IgD-negative memory B cell (primary cell): ENCODE measurements at regions not wholly inside any gene's neighbourhood (a gene's known extent, or its start where the extent isn't known, plus 50 kb on each side); places are given as distances from the start of the nearest gene placed in this dataset.
"Not testable (repeated sequence)": the region's sequence is repeated elsewhere in the genome, so short reads cannot be mapped to it uniquely, and the experiment has no call there.

Experiments used
- H3K27ac Mint-ChIP-seq, 3 donors: one replicate each; pipeline ENCODE4 v1.8.0; 2020 to 2022; ENCODE audit warnings: mild to moderate bottlenecking in 3 of 3, mixed read lengths in 3 of 3, moderate library complexity in 1 of 3
- H3K27me3 Mint-ChIP-seq: one replicate; pipeline ENCODE4 v1.8.0; 2021; ENCODE audit warnings: mixed read lengths
- H3K36me3 Mint-ChIP-seq: one replicate; pipeline ENCODE4 v1.8.0; 2020; ENCODE audit warnings: mild to moderate bottlenecking, mixed read lengths
- H3K4me1 Mint-ChIP-seq, 3 donors: one replicate each; pipeline ENCODE4 v1.8.0; 2020 to 2022; ENCODE audit warnings: mixed read lengths in 3 of 3, mild to moderate bottlenecking in 1 of 3
- H3K4me3 Mint-ChIP-seq, 4 donors: one replicate each; pipeline ENCODE4 v1.8.0; 2020 to 2022; ENCODE audit warnings: mild to moderate bottlenecking in 4 of 4, mixed read lengths in 4 of 4, moderate library complexity in 3 of 4
- H3K9me3 Mint-ChIP-seq, 3 donors: one replicate each; pipeline ENCODE4 v1.8.0; 2020 to 2021; ENCODE audit warnings: mixed read lengths in 3 of 3, mild to moderate bottlenecking in 1 of 3

DNA sequence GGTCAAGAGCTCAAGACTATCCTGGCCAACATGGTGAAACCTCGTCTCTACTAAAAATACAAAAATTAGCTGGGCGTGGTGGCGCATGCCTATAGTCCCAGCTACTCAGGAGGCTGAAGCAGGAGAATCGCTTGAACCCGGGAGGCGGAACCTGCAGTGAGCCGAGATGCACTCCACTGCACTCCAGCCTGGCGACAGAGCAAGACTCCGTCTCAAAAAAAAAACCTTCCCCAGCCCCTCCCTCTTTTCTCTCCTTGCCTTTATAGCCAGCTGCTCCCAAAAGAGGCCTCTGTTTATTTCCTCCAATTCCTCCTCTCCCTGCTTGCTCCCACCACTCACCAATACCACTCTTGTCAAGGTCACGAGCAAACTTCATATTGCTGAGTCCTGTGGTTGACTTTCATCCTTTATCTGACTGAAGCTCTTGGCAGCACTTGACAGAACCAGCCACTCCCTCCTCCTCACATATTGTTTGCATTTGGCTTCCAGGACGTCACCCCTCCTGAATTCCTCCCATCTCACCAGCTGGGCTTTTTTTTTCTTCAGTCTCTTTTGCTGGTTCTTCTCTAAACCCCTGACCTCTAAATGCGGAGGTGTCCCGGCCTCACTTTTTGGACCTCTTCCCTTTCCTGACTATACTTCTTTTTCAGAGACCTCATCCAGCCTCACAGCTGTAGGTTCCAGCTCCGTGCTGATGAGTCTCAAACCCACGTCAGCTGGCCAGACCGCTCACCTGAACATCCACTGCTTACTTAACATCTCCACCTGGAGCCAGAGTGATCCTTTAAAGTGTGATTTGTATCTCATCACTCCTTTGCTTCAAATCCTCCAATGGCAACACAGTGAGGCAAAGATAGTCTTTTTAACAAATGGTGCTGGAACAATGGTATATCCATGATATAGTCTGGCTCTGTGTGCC is 84.6 kb upstream of the CAB39 start:
- no peaks in the 10 kb centered on the region for H3K27me3 Mint-ChIP-seq
- H3K27ac Mint-ChIP-seq, result no peak overlapping the region
- H3K9me3 Mint-ChIP-seq, result peaks cover 0 to 4% (median 0%) of the 10 kb centered on the region in 3 donors
- H3K4me1 Mint-ChIP-seq, result peaks cover 0 to 6% (median 1%) of the 10 kb centered on the region in 3 donors
- no peaks in the 10 kb centered on the region for H3K36me3 Mint-ChIP-seq
- no peak overlapping the region for H3K4me3 Mint-ChIP-seq

DNA sequence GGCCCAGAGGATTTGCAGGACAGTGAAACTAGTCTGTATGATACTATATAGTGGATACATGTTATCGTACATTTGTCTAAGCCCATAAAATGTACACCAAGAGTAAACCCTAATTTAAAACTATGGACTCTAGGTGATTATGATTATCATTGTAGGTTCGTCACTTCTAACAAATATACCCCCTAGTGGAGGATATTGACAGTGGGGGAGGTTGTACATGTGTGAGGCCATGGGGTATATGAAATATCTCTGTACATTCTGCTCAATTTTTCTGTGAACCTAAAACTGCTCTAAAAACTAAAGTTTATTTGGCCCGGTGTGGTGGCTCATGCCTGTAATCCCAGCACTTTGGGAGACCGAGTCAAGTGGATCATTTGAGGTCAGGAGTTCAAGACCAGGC is 81.2 kb upstream of the CAB39 start:
- H3K27ac Mint-ChIP-seq, result no peak overlapping the region
- H3K27me3 Mint-ChIP-seq, result no peaks in the 10 kb centered on the region
- H3K4me3 Mint-ChIP-seq, result no peak overlapping the region
- H3K4me1 Mint-ChIP-seq, result peaks cover 0 to 4% (median 3%) of the 10 kb centered on the region in 3 donors
- no peaks in the 10 kb centered on the region for H3K9me3 Mint-ChIP-seq
- H3K36me3 Mint-ChIP-seq, result no peaks in the 10 kb centered on the region

DNA sequence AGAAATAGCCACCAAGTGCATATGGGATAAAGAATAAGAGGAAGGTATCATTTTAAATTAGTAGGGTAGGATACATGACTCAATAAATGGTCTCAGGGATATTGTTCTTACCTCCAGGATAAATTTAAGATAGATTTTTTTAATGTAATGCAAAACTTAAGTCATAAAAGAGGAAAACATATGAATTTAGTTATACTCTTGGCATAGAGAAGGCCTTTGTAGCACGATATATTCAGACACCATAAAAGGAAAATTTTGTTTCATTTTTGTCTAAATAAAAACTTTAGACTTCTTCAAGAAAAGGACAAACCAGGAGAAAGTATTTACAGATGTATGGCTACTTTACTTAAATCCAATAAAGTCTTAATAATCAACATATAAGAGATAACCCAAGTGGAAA is 78.5 kb upstream of the CAB39 start:
- Mint-ChIP-seq H3K4me3 (peak overlapping the region in 1 of 4 donors; percentile 51), H3K4me1 (peaks cover 5 to 9% (median 6%) of the 10 kb centered on the region in 3 donors), H3K9me3 (no peaks in the 10 kb centered on the region), H3K36me3 (no peaks in the 10 kb centered on the region), H3K27ac (no peak overlapping the region), H3K27me3 (no peaks in the 10 kb centered on the region)

DNA sequence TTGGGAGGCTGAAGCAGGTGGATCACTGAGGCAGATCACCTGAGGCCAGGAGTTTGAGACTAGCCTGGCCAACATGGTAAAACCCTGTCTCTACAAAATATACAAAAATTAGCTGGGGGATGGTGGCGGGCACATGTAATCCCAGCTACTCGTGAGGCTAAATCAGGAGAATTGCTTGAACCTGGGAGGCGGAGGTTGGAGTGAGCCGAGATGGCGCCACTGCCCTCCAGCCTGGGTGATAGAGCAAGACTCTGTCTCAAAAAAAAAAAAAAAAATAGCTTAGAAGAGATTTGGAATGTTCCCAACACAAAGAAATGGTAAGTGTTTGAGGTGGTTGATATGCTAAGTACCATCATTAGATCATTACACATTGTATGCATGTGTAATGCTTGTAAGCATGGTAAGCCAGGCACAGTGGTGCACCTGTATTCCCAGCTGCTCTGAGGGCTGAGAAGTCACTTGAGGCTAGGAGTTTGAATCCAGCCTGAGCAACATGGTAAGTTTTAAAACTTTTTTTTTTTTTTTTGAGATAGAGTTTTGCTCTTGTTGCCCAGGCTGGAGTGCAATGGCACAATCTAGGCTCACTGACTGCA is 77.8 kb upstream of the CAB39 start:
- H3K4me1 Mint-ChIP-seq, H3K9me3 Mint-ChIP-seq, H3K36me3 Mint-ChIP-seq, H3K27ac Mint-ChIP-seq, H3K27me3 Mint-ChIP-seq: not testable (repeated sequence)
- peak overlapping the region in 1 of 4 donors; percentile 51 for H3K4me3 Mint-ChIP-seq

DNA sequence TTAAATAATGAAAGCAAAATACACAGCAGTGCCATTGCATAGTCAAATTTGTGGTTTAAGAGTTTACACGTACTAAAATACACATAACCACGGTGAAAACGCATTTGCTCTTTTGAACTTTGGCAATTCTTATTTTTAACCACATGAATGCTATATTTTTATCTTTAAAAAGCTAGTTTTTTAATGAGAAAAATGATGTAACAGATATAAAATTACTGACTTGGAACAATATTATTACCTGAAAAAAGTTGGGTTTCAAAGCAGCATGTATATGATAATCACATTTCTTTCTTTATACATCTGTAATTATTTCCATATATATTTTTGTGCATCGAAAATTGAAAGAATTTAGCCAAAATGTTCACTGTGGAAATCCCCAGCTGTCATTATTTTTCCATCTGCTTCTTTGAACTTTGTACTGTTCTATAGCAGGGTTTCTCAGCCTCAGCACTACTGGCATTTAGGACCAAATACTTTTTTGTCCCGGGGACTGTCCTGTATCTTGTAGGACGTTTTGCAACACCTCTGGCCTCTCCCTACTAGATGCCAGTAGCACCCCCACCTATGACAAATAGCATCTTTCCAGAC is 75.9 kb upstream of the CAB39 start:
- peak overlapping the region in 2 of 4 donors; percentile 50 to 58 for H3K4me3 Mint-ChIP-seq
- H3K36me3 Mint-ChIP-seq, result no peaks in the 10 kb centered on the region
- no peaks in the 10 kb centered on the region for H3K9me3 Mint-ChIP-seq
- no peak overlapping the region for H3K27ac Mint-ChIP-seq
- peaks cover 12 to 17% (median 16%) of the 10 kb centered on the region in 3 donors for H3K4me1 Mint-ChIP-seq
- H3K27me3 Mint-ChIP-seq, result no peaks in the 10 kb centered on the region

DNA sequence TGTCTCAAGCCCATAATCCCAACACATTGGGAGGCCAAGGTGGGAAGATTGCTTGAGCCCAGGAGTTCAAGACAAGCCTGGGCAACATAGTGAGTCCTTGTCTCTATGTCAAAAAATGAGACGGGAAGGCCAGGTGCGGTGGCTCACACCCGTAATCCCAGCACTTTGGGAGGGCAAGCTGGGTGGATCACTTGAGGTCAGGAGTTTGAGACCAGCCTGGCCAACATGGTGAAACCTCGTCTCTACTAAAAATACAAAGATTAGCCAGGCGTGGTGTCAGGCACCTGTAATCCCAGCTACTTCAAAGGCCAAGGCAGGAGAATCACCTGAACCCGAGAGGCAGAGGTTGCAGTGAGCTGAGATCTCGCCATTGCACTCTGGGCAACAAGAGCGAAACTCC is 75.2 kb upstream of the CAB39 start:
- peak overlapping the region in 1 of 4 donors; percentile 58 for H3K4me3 Mint-ChIP-seq
- not testable (repeated sequence) for H3K27ac Mint-ChIP-seq, H3K9me3 Mint-ChIP-seq, H3K36me3 Mint-ChIP-seq, H3K27me3 Mint-ChIP-seq
- peaks cover 12 to 22% (median 18%) of the 10 kb centered on the region in 3 donors for H3K4me1 Mint-ChIP-seq

DNA sequence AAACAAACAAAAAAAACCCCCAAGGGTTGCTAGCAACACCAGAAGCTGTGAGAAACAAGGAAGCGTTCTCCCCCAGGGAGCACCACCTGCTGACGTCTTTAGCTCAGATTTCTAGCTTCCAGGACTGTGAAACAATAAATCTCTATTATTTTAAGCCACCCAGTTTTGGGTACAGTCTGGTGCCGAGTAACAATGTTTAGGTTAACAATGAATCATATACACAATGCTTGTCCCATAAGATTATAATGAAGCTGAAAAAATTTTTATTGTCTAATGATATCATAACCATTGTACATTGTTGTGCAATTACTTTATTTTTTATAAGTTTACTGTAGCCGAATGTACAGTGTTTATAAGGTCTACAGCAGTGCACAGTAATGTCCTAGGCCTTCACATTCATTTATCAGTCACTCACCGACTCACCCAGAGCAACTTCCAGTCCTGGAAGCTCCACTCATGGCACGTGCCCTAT is 72.1 kb upstream of the CAB39 start:
- Mint-ChIP-seq H3K9me3 (no peaks in the 10 kb centered on the region), H3K36me3 (peaks cover 3% of the 10 kb centered on the region), H3K4me3 (peak overlapping the region in 2 of 4 donors; percentile 29 to 51), H3K27ac (peak overlapping the region in 2 of 3 donors; percentile 87 to 91), H3K27me3 (no peaks in the 10 kb centered on the region), H3K4me1 (peaks cover 20 to 31% (median 28%) of the 10 kb centered on the region in 3 donors)

DNA sequence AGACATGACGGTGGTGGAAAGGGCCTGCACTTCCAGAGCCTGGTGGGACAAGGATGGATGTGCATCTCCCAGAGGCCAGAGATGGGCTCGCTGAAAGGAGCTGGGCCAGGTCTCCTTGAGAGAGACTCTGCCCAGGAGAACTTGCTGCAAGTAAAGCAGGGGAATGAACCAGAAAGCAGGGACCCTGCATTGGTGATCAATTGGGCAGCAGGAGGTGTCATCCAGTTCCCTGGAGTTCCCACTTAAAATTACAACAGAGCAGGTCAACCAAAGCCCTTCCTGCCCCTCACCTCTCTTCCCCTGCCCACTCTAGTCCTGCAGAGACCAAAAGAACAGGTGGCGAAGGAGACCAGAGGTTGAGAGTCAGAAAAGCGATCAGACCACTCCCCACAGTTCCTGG is 69.7 kb upstream of the CAB39 start:
- H3K27me3 Mint-ChIP-seq, result no peaks in the 10 kb centered on the region
- peak overlapping the region in 1 of 3 donors; percentile 16 for H3K27ac Mint-ChIP-seq

DNA sequence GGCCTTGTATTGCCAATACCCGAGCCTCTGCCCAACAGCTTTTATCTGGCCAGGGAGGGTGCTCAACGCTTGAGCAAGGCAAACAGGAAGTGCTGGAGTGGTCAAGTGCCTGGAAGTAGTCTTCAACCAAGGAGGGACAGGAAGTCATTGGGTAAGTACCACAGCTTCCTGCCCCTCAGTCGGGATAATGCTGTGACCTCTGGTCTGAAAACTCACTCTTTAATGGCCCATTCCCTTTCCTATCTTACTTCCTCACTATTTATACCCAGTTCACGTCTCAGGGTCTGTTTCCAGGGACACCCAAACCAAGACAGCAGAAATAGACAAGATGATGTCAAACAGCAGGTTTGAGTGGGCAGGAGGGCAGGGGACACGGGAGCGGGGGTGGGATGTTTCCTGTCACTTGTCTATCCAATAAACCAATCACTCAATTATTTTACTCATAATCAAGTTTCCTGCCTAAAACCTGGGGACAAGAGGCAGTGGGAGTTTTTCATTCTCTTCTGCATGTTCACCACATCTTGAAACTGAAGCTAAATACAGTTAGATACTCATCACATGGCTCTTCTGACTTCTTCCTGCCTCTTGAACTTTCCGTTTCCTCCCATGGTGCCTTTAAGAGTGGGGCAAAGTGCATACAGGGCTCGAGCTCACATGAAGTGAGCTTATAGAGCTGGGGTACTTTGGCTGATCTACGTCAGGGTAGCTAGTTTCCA is 68.9 kb upstream of the CAB39 start:
- peaks cover 16 to 25% (median 19%) of the 10 kb centered on the region in 3 donors for H3K4me1 Mint-ChIP-seq
- H3K27me3 Mint-ChIP-seq, result no peaks in the 10 kb centered on the region
- H3K9me3 Mint-ChIP-seq, result no peaks in the 10 kb centered on the region
- peak overlapping the region in 2 of 3 donors; percentile 17 to 93 for H3K27ac Mint-ChIP-seq
- H3K4me3 Mint-ChIP-seq, result peak overlapping the region in 3 of 4 donors; percentile 41 to 88 (median 63)
- peaks cover 3% of the 10 kb centered on the region for H3K36me3 Mint-ChIP-seq

More for the DNA sequence above, 69.7 kb upstream of the CAB39 start:
- Mint-ChIP-seq H3K9me3 (no peaks in the 10 kb centered on the region), H3K36me3 (peaks cover 3% of the 10 kb centered on the region), H3K4me1 (peaks cover 16 to 25% (median 19%) of the 10 kb centered on the region in 3 donors), H3K4me3 (peak overlapping the region in 1 of 4 donors; percentile 45)

DNA sequence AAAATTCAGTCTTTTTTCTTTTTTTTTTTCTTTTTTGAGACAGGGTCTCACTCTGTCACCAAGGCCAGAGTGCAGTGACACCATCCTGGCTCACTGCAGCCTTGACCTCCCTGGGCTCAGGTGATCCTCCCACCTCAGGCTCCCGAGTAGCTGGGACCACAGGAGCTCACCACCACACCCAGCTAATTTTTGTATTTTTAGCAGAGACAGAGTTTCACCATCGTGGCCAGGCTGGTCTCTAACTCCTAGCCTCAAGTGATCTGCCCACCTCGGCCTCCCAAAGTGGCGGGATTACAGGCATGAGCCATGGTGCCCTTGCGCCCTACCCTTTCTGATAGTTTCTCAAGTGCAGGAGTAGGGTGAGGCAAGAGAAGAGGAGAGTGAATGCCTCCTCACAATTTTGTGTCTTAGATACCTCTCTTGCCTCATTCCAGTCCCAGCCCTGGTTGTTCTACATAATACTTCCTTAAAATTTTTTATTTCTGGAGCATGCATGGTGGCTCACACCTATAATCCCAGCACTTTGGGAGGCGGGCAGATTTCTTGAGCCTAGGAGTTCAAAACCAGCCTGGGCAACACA is 68.2 kb upstream of the CAB39 start:
- H3K27me3 Mint-ChIP-seq, result no peaks in the 10 kb centered on the region
- no peaks in the 10 kb centered on the region for H3K9me3 Mint-ChIP-seq
- H3K4me1 Mint-ChIP-seq, result peaks cover 16 to 25% (median 19%) of the 10 kb centered on the region in 3 donors
- peak overlapping the region in 1 of 3 donors; percentile 17 for H3K27ac Mint-ChIP-seq
- peaks cover 3% of the 10 kb centered on the region for H3K36me3 Mint-ChIP-seq
- peak overlapping the region in 3 of 4 donors; percentile 41 to 88 (median 63) for H3K4me3 Mint-ChIP-seq

DNA sequence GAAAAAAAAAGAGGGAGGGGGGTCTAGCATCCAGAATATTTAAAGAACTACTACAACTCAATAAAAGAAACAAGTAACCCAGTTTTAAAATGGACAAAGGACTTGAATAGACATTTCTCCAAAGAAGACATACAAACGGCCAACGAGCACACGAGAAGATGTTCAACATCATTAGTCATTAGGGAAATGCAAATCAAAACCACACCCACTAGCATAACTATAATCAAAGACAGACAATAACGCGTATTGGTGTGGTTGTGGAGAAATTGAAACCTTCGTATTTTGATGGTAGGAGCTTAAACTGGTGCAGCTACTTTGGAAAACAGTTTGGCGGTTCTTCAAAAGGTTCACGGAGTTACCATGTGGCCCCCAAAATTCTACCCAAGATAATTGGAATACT is 64.3 kb upstream of the CAB39 start:
- peaks cover 0 to 2% (median 0%) of the 10 kb centered on the region in 3 donors for H3K9me3 Mint-ChIP-seq
- no peak overlapping the region for H3K4me3 Mint-ChIP-seq
- H3K36me3 Mint-ChIP-seq, result peaks cover 3% of the 10 kb centered on the region
- H3K27me3 Mint-ChIP-seq, result no peaks in the 10 kb centered on the region
- no peak overlapping the region for H3K27ac Mint-ChIP-seq
- peaks cover 15 to 24% (median 21%) of the 10 kb centered on the region in 3 donors for H3K4me1 Mint-ChIP-seq

DNA sequence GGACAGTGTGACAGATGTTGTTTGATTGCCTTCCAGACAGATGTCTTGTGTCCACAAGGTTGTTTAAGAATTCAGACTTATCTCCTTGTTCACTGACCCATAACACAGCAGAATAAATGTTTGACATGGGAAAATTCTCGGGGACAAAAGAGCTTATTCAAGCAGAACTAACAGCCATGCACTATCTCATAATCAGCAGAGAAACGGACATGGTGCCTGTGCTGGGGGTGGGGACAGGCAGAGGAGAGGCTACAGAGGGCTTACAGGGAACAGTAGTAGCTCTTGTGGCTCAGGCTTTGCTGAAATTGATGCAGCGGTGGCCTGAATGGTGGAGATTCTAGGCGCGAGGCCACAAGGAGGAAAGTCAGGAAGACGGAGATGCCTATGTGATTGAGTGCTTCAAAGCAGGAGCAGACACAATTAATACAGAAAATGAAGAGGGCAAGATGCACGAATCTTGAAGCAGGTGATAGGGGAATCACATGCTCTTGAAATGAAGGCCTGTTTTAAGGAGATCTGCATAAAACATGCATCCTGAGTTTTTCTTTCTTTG is 62.0 kb upstream of the CAB39 start:
- Mint-ChIP-seq H3K4me1 (peaks cover 8 to 16% (median 15%) of the 10 kb centered on the region in 3 donors), H3K27me3 (no peaks in the 10 kb centered on the region), H3K9me3 (peaks cover 0 to 2% (median 0%) of the 10 kb centered on the region in 3 donors), H3K27ac (peak overlapping the region in 1 of 3 donors; percentile 6), H3K36me3 (no peaks in the 10 kb centered on the region), H3K4me3 (peak overlapping the region in 1 of 4 donors; percentile 14)

DNA sequence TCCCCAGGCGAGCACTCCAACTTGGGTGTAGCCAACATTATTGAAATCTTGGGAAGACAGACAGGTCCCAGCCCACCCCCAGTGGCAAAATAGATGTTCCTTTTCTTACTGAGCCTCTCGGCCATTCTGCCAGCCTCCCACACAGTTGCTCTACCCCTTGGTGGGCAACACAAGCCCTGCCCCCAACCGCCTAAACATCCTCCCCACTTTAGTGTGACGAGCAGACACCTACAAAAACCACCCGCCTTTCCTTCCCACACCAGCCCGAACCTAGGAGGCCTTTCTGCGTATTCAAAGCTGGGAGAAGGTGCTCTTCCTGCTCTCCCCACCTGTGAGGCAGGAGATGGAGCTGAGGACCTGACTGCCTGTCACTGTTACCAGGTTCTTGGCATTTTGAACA is 58.6 kb upstream of the CAB39 start:
- peaks cover 0 to 2% (median 0%) of the 10 kb centered on the region in 3 donors for H3K9me3 Mint-ChIP-seq
- H3K36me3 Mint-ChIP-seq, result no peaks in the 10 kb centered on the region
- H3K27me3 Mint-ChIP-seq, result no peaks in the 10 kb centered on the region
- peaks cover 26 to 37% (median 28%) of the 10 kb centered on the region in 3 donors for H3K4me1 Mint-ChIP-seq
- peak overlapping the region in 1 of 3 donors; percentile 14 for H3K27ac Mint-ChIP-seq
- no peak overlapping the region for H3K4me3 Mint-ChIP-seq

DNA sequence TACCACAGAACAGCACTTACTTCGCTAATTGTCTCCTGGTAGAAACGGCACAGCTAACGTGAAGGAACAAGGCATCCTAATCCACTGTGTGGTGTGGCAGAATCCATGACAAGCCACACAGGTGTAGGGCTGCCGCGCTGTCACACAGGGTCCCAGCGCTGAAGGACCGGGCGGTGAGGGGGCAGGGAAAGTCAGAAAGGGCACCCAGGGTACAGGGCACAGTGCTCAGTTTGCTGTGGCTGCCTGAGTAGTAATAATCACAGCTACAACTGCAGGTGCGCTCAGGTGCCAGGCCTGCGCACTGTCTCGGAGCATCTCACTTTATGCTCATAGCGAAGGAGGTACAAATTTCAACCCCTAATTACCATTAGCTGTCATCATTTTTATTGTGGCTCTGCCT is 55.2 kb upstream of the CAB39 start:
- no peaks in the 10 kb centered on the region for H3K27me3 Mint-ChIP-seq
- H3K27ac Mint-ChIP-seq, result peak overlapping the region; percentile 57 to 91 (median 81)
- H3K9me3 Mint-ChIP-seq, result no peaks in the 10 kb centered on the region
- H3K4me1 Mint-ChIP-seq, result peaks cover 39 to 51% (median 50%) of the 10 kb centered on the region in 3 donors
- H3K36me3 Mint-ChIP-seq, result peaks cover 2% of the 10 kb centered on the region
- peak overlapping the region in 2 of 4 donors; percentile 25 to 73 for H3K4me3 Mint-ChIP-seq
